CD4-positive, alpha-beta T cell treated with Interleukin-4 for 1 hour (primary cell): ENCODE measurements at regions not wholly inside any gene's neighbourhood (a gene's known extent, or its start where the extent isn't known, plus 50 kb on each side); places are given as distances from the start of the nearest gene placed in this dataset.
A peak's percentile ranks its signal among the peaks of the same experiment; 100 is the strongest.

Source experiments
- DNase-seq, 2 donors: peaks; one replicate each; pipeline ENCODE4 v3.0.0-alpha.2; 2020 to 2022

GRCh38 chr17:72590882-72591281 is 470.1 kb downstream of the SOX9 start:
- no peak for DNase-seq

- no peak for DNase-seq
These were observed 470.7 kb downstream of the SOX9 start for GRCh38 chr17:72591289-72592241.

DNA sequence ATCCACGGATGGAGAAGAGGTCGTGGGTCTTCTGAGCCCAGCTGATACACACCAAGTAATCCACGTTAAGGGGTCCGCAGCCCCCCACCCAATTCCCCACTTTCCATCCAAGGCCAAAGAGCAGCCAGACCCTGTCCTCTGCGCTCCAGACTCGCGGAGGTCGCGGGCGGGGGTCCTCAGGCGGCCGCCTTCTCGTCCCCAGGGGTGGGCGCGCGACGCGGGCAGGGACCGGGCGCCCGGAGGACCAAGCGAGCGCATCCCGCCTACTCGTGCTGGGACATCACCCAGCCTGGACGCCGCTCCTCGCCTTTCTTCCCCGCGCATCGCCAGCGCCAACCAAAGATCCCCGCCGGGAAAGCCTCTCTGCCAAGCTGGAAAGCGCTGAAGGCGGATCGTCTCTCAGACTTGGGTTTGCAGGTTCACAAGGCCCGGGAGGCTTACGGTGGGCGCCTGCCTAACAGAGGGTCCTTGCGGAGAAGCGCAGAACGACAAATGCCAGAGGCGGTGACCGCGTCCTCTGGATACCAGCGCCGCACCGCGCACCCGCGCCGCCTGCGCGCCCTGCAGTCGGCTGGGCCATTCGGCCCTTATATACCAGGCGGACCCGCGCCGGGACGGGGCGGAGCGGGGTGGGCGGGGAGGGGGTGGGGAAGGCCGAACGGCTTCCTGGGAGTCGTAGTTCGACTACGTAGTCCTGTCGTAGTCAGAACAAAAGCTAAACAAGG is 471.6 kb downstream of the SOX9 start:
- DNase-seq: peak; percentile 23 to 71

DNA sequence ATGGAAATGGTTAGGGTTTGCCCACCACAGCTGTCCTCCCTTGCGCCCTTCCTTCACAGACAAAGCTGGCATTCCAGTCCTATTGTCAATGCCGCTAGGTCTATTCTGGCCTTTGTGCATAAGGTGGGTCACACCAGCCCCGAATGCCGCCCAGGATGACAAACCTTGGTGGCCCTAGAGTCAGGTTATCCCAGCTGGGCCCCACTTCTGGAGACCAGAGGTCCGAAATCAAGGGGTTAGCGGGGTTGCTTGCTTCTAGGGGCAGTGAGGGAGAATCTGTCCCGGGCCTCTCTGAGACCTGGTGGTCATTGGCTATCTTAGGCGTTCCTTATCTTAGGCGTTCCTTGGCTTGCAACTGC is 472.1 kb downstream of the SOX9 start:
- no peak for DNase-seq

- DNase-seq: no peak
These were observed 473.4 kb downstream of the SOX9 start for GRCh38 chr17:72594248-72594647.
